ENCODE measurements at regions not wholly inside any gene's neighbourhood (a gene's known extent, or its start where the extent isn't known, plus 50 kb on each side); places are given as distances from the start of the nearest gene placed in this dataset.

DNA sequence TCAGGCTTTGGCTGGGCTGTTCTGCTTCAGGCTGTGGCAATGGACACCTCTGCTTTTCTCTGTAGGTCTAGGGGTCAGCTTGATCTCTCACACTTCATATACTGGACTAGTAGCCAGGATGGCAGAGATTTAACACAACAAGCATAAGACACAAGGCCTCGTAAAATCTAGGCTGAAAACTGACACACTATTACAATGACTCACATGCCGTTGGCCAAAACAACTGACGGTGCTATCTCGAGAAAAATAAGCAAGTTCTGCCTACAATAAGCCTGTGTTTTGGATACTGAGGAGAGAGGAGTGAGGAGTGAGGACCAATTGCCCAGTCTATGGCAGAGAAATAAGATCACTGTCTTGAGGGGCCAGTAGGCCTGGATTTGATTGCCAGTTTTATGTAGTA is 840.7 kb upstream of the ADAMTS5 start:
- TF ChIP-seq, protein P1, sequence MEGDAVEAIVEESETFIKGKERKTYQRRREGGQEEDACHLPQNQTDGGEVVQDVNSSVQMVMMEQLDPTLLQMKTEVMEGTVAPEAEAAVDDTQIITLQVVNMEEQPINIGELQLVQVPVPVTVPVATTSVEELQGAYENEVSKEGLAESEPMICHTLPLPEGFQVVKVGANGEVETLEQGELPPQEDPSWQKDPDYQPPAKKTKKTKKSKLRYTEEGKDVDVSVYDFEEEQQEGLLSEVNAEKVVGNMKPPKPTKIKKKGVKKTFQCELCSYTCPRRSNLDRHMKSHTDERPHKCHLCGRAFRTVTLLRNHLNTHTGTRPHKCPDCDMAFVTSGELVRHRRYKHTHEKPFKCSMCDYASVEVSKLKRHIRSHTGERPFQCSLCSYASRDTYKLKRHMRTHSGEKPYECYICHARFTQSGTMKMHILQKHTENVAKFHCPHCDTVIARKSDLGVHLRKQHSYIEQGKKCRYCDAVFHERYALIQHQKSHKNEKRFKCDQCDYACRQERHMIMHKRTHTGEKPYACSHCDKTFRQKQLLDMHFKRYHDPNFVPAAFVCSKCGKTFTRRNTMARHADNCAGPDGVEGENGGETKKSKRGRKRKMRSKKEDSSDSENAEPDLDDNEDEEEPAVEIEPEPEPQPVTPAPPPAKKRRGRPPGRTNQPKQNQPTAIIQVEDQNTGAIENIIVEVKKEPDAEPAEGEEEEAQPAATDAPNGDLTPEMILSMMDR (IDR thresholded peaks at IDR 0.05; ENCODE audit: low read depth, low read length), result no peak
- TF ChIP-seq POLR2A (IDR thresholded peaks at IDR 0.05; ENCODE audit: extremely low read depth, insufficient read length), result no peak
- TF ChIP-seq, protein P2, sequence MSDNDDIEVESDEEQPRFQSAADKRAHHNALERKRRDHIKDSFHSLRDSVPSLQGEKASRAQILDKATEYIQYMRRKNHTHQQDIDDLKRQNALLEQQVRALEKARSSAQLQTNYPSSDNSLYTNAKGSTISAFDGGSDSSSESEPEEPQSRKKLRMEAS (IDR thresholded peaks at IDR 0.05; ENCODE audit: low read depth, low read length), result no peak

All from NB4 (cell line).